Cardiac fibroblast (primary cell): ENCODE measurements at regions not wholly inside any gene's neighbourhood (a gene's known extent, or its start where the extent isn't known, plus 50 kb on each side); places are given as distances from the start of the nearest gene placed in this dataset.
A peak's percentile ranks its signal among the peaks of the same experiment; 100 is the strongest.

Source experiments
- DNase-seq, 2 donors: peaks; one replicate each; pipeline versions ENCODE4 v3.0.0 to v3.0.0-alpha.2; 2010; ENCODE audit warnings: low read depth in 2 of 2
- H3K4me3 ChIP-seq, 2 donors: replicated peaks in 1 of 2; 1 replicate in 1 of 2; 2 replicates in 1 of 2; pipeline ENCODE4 v1.5.1; 2011; ENCODE audit warnings: low read depth in 2 of 2, low read length in 2 of 2, mild to moderate bottlenecking in 2 of 2, moderate library complexity in 1 of 2
- TF ChIP-seq, protein P1 (sequence below): IDR thresholded peaks from one replicate; pipeline ENCODE4 v1.5.1; 2011; ENCODE audit warnings: low read depth, mild to moderate bottlenecking, low read length, inconsistent platforms

GRCh38 chr18:51617572-51618260 lies 420.2 kb upstream of the MEX3C start:
- no peak overlapping the region for H3K4me3 ChIP-seq
- no peak for DNase-seq
- TF ChIP-seq, protein P1, sequence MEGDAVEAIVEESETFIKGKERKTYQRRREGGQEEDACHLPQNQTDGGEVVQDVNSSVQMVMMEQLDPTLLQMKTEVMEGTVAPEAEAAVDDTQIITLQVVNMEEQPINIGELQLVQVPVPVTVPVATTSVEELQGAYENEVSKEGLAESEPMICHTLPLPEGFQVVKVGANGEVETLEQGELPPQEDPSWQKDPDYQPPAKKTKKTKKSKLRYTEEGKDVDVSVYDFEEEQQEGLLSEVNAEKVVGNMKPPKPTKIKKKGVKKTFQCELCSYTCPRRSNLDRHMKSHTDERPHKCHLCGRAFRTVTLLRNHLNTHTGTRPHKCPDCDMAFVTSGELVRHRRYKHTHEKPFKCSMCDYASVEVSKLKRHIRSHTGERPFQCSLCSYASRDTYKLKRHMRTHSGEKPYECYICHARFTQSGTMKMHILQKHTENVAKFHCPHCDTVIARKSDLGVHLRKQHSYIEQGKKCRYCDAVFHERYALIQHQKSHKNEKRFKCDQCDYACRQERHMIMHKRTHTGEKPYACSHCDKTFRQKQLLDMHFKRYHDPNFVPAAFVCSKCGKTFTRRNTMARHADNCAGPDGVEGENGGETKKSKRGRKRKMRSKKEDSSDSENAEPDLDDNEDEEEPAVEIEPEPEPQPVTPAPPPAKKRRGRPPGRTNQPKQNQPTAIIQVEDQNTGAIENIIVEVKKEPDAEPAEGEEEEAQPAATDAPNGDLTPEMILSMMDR = no peak

GRCh38 chr18:51619283-51619682 lies 421.8 kb upstream of the MEX3C start:
- TF ChIP-seq, protein P1 = no peak
- DNase-seq = no peak
- H3K4me3 ChIP-seq = no peak overlapping the region

DNA sequence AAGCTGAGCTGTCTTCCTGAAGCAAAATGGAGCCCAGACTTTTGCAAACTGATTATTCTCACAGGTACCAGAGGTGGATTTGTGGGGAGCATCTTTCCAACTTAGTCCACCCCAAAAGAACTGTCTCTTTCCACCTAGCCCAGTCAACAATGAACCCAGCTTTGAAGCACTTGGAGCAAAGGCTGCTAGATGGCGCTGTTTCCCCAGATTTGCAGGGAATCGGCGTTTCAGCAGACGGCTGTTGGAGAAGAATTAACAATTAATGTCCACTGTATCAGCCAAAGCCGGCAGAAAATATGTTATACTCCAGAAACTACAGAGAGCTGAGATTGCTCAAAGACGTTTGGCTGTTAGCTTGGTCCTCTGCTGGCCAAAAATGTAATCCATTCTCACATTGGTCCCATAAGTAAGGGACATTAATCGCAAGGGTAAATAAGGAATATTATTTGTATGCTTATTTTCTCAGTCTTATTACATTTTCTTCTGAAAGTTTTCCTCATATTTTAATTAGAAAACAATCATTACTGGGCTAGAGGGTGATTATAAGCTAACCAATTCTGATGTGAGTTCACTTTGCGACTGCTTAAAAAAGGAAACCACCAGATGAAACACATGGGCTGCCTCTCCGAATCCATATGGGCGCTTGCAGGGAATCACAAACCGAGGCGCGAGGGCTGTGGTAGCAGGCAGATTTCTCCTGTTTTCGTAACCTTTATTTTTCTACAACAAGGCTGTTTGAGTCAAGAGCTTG lies 423.8 kb upstream of the MEX3C start:
- no peak overlapping the region for H3K4me3 ChIP-seq
- TF ChIP-seq, protein P1 = peak; percentile 69
- peak; percentile 57 to 83 for DNase-seq

DNA sequence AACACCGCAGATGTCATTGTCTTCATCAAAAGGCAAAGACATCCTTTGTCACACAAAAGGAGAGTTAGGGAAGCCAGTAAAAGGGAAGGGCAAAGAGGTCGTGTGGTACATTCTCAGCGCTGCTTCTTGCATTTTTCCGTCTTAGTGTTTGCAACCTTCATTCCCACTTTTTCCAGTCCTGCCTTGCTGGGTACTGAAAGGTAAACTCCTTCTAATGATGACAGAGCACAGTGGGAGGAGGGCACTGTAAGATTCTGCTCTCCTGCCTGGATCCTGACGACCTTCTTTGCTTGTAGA lies 424.3 kb upstream of the MEX3C start:
- DNase-seq = no peak
- TF ChIP-seq, protein P1 = no peak
- H3K4me3 ChIP-seq = no peak overlapping the region

GRCh38 chr18:51622702-51623101 lies 425.2 kb upstream of the MEX3C start:
- H3K4me3 ChIP-seq = no peak overlapping the region
- DNase-seq = no peak
- TF ChIP-seq, protein P1 = no peak

GRCh38 chr18:51623653-51624052 lies 426.2 kb upstream of the MEX3C start:
- TF ChIP-seq, protein P1 = no peak
- no peak overlapping the region for H3K4me3 ChIP-seq
- DNase-seq = peak in 1 of 2 donors; percentile 21

DNA sequence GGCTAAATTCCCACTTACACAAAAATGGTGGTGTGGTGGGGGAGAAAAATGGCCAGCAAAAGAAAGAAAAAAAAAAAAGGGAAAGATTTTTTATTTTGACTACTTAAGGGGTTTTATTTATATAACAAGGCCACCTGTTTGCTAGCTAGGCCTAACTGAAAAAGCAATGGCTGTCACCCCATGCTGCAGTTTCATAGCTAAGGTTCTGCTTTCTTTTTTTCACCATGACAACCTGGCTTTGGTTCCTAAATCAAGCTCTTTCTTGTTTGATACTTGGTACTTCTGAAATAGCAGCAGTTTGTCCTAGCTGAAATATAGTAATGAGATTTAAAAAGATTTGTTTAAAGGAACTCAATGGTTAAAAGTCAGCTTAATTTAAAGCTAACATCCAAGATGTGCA lies 433.2 kb upstream of the MEX3C start:
- TF ChIP-seq, protein P1 = no peak
- H3K4me3 ChIP-seq = no peak overlapping the region
- DNase-seq = no peak
